ENCODE measurements at regions not wholly inside any gene's neighbourhood (a gene's known extent, or its start where the extent isn't known, plus 50 kb on each side); places are given as distances from the start of the nearest gene placed in this dataset.

- Histone ChIP-seq H3K9me2 (no peaks in the 10 kb centered on the region), H3K4me3 (ENCODE audit: low read depth in 2 of 2, low read length in 1 of 2) (no peak overlapping the region), H3K4me1 (ENCODE audit: control insufficient read depth in 1 of 2, insufficient read depth in 2 of 2, low read depth in 1 of 2, low read length in 1 of 2) (no peaks in the 10 kb centered on the region), H2AFZ (ENCODE audit: low read depth) (no peak overlapping the region), H3K4me2 (no peak overlapping the region), H4K20me1 (ENCODE audit: insufficient read depth) (no peaks in the 10 kb centered on the region), H3K27me3 (ENCODE audit: insufficient read depth) (no peaks in the 10 kb centered on the region; the same call in 1 of the 2 replicates), H3K36me3 (replicated peaks in 1 of 2; ENCODE audit: control insufficient read depth in 1 of 2, insufficient read depth in 2 of 2, low read length in 1 of 2) (no peaks in the 10 kb centered on the region), H3F3A (replicated peaks; ENCODE audit: insufficient read depth) (no peaks in the 10 kb centered on the region), H3K27ac (ENCODE audit: low read depth in 2 of 2, low read length in 1 of 2) (no peak overlapping the region), H3K9me3 (no peaks in the 10 kb centered on the region), H3K9ac (no peak overlapping the region), H3K79me2 (ENCODE audit: insufficient read depth) (no peaks in the 10 kb centered on the region)
- ChIA-PET POLR2A (no interaction called here), CTCF (no interaction called here)
- DNase-seq = no peak
- TF ChIP-seq FOSL2 (IDR thresholded peaks at IDR 0.05; ENCODE audit: borderline replicate concordance, low read depth) (no peak), PBX3 (IDR thresholded peaks at IDR 0.05) (no peak), MEF2A (IDR thresholded peaks at IDR 0.05; ENCODE audit: borderline replicate concordance, low read depth) (no peak), USF1 (IDR thresholded peaks at IDR 0.05; ENCODE audit: borderline replicate concordance, low read depth) (no peak), TAF1 (IDR thresholded peaks at IDR 0.05; ENCODE audit: borderline replicate concordance, low read depth, low read length) (no peak), RFX5 (IDR thresholded peaks at IDR 0.05; ENCODE audit: low read length) (no peak), CHD2 (IDR thresholded peaks at IDR 0.05; ENCODE audit: low read length, partially characterized antibody) (no peak), SIN3A (IDR thresholded peaks at IDR 0.05; ENCODE audit: borderline replicate concordance, low read depth, low read length) (no peak)
- WGBS (ENCODE audit: low lambda C conversion rate) = 30% methylated on average over 9 of the region's 10 CpGs
Observed at GRCh38 chr13:22212576-22212975, 541.7 kb downstream of the FGF9 start.

GRCh38 chr13:22214184-22214583 lies 543.3 kb downstream of the FGF9 start:
- no peaks in the 10 kb centered on the region; the same call in 1 of the 2 replicates for H3K27me3 ChIP-seq (ENCODE audit: insufficient read depth)
- POLR2A ChIA-PET = no interaction called here

More at GRCh38 chr13:22214184-22214583, 543.3 kb downstream of the FGF9 start:
- no peaks in the 10 kb centered on the region for H3K9me3 ChIP-seq
- no peaks in the 10 kb centered on the region for H4K20me1 ChIP-seq (ENCODE audit: insufficient read depth)
- TF ChIP-seq NFIC (IDR thresholded peaks at IDR 0.05; ENCODE audit: borderline replicate concordance) (no peak), CHD2 (IDR thresholded peaks at IDR 0.05; ENCODE audit: low read length, partially characterized antibody) (no peak), MAX (IDR thresholded peaks at IDR 0.05; ENCODE audit: low read depth) (no peak), RCOR1 (IDR thresholded peaks at IDR 0.05; ENCODE audit: low read length) (no peak), TAF1 (IDR thresholded peaks at IDR 0.05; ENCODE audit: borderline replicate concordance, low read depth, low read length) (no peak), POLR2AphosphoS5 (IDR thresholded peaks at IDR 0.05; ENCODE audit: low read depth, low read length) (no peak), REST (IDR thresholded peaks at IDR 0.05; ENCODE audit: low read depth, low read length) (no peak), USF1 (IDR thresholded peaks at IDR 0.05; ENCODE audit: borderline replicate concordance, low read depth) (no peak), MEF2A (IDR thresholded peaks at IDR 0.05; ENCODE audit: borderline replicate concordance, low read depth) (no peak), GATA2 (CRISPR knock-in tag; IDR thresholded peaks at IDR 0.05) (no peak), JUND (IDR thresholded peaks at IDR 0.05) (no peak)
- 18% methylated on average over 3 of the region's 3 CpGs for WGBS (ENCODE audit: low lambda C conversion rate)
- H3K4me1 ChIP-seq (ENCODE audit: control insufficient read depth in 1 of 2, insufficient read depth in 2 of 2, low read depth in 1 of 2, low read length in 1 of 2) = no peaks in the 10 kb centered on the region
- H2AFZ ChIP-seq (ENCODE audit: low read depth) = no peak overlapping the region
- no peak overlapping the region for H3K4me3 ChIP-seq (ENCODE audit: low read depth in 2 of 2, low read length in 1 of 2)
- CTCF ChIA-PET = no interaction called here
- H3K79me2 ChIP-seq (ENCODE audit: insufficient read depth) = no peaks in the 10 kb centered on the region
- H3K9me2 ChIP-seq = no peaks in the 10 kb centered on the region
- DNase-seq = no peak
- no peak overlapping the region for H3K4me2 ChIP-seq
- H3K9ac ChIP-seq = no peak overlapping the region
- no peaks in the 10 kb centered on the region for H3F3A ChIP-seq (replicated peaks; ENCODE audit: insufficient read depth)
- no peaks in the 10 kb centered on the region for H3K36me3 ChIP-seq (replicated peaks in 1 of 2; ENCODE audit: control insufficient read depth in 1 of 2, insufficient read depth in 2 of 2, low read length in 1 of 2)
- H3K27ac ChIP-seq (ENCODE audit: low read depth in 2 of 2, low read length in 1 of 2) = no peak overlapping the region

Measured in SK-N-SH (cell line).